GM21723 (cell line): ENCODE measurements at regions not wholly inside any gene's neighbourhood (a gene's known extent, or its start where the extent isn't known, plus 50 kb on each side); places are given as distances from the start of the nearest gene placed in this dataset.
"Not testable (repeated sequence)": the region's sequence is repeated elsewhere in the genome, so short reads cannot be mapped to it uniquely, and the experiment has no call there.

Source experiments
- ATAC-seq: cut with Tn5 transposase; IDR thresholded peaks from one replicate; pipeline ENCODE4 v1.9.1; 2021; ENCODE audit warnings: mild to moderate bottlenecking, moderate library complexity; ENCODE audit not compliant: unreplicated experiment

DNA sequence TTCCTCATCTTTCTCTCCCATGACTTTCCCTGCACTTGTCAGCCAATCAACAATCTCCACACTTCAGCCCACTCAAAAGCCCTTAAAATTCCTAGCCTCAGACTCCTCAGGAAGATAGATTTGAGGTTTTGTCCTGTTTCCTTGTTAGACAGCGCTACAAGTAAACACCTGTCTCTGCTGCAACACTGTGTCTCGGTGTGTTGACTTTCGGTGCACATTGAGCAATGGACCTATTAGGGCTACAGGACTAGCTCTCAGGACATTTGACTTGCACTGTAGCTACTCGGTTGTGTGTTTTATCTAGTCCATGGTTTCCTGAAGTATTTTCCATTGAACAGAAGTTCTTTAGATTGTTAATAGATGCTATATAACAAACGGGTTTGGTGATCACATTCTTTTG, 140.9 kb upstream of the XPO1 start:
- no peak for ATAC-seq

DNA sequence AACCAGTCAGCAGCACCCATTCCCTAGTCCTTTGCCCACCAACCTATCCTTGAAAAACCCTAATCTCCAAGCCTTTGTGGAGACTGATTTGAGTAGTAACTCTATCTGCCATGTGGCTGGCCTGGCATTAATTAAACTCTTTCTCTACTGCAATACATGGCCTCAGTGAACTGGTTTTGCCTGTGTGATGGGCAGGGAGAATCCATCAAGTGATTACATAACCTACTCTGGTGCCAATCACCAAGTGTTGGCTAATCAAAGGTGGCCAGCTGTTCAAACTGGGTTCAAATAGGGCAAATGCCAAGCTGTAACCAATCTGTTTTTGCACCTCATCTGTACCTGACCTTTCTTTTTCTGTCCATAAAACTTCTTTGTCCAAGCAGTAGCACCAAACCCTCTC, 139.8 kb upstream of the XPO1 start:
- ATAC-seq, result no peak

DNA sequence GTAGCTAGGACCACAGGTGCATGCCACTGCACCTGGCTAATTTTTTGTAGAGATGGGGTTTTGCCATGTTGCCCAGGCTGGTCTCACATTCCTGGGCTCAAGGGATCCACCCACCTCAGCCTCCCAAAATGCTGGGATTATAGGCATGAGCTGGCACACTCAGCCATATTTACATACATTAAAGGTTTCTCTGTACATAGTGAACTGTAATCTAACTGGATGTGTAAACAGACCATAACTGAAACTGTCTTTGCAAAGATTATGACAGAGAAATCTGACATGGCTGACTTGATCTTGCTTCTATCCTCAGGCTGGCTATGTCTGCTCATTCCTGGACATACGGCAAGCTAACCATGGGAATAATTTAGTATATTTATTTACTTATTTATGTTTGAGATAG, 139.2 kb upstream of the XPO1 start:
- ATAC-seq, result no peak

- no peak for ATAC-seq
Observed at GRCh38 chr2:61675204-61675603, 137.0 kb upstream of the XPO1 start.

GRCh38 chr2:61671561-61672315, 133.6 kb upstream of the XPO1 start:
- ATAC-seq, result peak; percentile 14

- peak; percentile 79 for ATAC-seq
Observed at GRCh38 chr2:61670591-61671501, 132.7 kb upstream of the XPO1 start.

DNA sequence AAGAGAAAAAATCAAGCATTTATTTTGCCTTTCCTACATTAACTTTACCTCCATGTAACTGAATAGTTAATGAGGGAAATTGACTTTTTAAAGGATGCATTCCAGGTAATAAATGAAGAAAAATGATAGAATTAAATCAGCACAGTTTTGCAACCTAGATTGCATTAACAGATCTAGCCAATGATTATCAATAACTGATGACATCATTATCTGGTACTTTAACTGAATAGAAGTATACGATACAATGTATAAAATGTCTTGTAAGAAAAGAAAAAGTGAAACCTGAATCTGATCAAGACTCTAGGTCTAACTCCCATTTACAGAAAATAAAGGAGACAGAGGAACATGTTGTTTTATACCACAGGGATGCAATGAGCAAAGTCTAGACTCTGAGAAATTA, 126.0 kb upstream of the XPO1 start:
- ATAC-seq, result no peak

DNA sequence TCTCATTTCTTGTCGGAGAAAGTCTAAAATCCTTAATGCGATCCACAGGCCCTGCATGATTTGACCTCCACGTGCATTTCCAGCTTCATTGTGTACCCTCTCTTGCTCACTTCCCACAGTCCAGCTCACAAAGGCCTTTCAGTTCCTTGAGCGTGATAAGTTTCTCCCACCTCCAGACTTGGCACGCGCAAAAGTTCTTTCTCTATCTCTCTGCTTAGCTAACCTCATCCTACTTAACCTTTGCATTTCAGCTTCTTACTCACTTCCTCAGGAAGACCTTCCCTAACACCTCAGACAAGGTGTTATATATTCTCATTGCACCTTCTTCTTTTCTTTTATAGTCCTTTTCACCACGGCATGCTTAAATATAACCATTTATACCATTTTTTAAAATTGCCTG, 124.8 kb upstream of the XPO1 start:
- no peak for ATAC-seq

DNA sequence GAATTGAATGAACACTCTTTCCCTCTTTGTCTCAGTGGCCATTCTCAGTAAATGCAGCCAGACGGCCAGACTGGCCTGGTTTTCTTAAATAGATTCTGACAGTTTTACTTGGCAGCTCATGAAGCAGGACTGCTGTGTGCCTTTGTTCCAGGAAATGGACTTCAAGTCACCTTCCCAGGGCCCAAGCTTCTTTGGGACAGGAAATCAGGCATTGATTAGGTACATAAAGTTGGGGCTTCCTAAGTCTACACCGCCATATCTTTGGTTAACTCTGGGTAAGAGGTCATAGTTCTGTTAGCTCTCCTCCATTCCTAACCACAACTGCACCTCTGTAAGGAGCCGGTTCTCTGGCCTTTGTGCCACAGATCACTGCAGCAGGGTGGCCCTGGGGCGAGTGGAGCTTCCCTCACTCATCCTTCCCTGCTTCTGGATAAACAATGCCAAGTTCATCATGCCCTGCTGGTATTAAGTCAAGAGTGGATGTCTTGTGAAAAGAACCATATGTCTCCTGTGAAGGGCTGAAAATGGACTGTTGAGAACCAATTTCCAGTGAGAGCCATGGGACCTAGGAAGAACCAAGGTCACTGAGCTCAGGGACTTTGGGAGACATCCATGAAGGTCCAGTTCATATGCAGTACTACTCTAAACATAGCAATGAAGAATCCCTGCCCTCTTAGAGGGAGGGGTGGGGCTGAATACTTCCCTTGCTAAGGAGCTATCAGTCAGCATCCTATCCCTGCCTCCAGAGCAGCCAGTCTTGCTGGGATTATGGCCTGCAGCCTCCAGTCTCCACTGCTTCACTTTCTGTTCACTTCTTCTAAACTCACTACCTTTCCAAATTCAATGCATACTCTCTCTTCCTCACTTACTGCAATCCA, 122.6 kb upstream of the XPO1 start:
- ATAC-seq, result no peak

DNA sequence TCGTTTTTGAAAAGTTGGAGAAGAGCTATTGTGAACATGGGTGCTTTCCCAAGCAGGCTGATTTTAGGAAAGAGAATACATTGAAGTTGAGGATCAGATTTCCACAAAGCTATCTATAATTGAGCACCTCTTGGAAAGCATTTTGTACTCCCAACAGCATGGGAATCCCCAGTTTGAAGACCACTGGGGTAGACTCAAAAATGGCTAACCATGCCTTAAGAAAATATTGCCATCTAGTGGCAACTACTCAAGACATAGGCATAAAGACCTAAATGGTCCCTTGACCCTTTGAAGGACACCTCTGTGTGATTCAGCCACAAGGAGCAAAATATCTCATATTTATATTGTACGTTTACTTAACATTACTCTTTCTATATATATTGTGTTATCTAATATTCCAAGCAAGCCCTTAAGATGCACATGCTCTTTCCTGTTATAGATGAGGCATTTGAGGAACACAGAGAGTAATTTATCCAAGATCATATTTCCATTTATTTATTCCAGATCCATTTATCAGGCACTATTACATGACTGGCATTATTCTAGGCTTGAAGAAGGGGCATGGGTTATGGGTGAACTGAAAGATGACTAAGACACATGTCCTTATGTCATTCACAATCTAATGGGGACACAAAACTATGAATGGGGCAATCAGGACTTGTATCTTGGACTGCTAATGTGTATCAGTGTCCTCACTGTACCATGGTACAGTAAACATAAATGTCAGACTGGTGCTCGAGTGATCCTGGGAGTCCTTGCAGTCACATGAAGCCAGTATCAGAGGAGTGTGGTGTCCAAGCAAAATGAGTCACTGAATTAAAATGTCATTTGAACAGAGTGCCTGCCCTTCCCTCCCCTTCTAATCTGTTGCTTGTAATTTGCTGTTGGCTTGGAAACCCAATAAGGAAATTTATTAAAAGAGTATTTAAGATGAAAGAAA, 121.0 kb upstream of the XPO1 start:
- no peak for ATAC-seq

GRCh38 chr2:61649946-61650345, 111.8 kb upstream of the XPO1 start:
- not testable (repeated sequence) for ATAC-seq

DNA sequence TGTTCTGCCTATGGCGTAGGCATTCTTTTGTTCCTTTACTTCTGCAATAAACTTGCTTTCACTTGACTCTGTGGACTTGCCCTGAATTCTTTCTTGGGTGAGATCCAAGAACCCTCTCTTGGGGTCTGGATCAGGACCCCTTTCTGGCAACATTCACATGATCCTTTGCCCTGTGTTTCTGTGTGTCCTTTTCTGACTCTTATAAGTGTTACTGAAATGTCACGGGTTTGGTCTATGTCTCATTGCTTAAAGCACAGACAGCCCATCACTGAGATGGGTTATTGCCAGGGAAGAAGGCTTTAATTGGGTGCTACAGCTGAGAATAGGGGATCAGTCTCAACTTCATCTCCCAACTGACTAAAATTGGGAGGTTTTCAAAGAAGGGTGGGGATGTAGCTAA, 110.9 kb upstream of the XPO1 start:
- no peak for ATAC-seq

- no peak for ATAC-seq
Observed at GRCh38 chr2:61647044-61647443, 108.9 kb upstream of the XPO1 start.

GRCh38 chr2:61645911-61646310, 107.8 kb upstream of the XPO1 start:
- ATAC-seq, result no peak

DNA sequence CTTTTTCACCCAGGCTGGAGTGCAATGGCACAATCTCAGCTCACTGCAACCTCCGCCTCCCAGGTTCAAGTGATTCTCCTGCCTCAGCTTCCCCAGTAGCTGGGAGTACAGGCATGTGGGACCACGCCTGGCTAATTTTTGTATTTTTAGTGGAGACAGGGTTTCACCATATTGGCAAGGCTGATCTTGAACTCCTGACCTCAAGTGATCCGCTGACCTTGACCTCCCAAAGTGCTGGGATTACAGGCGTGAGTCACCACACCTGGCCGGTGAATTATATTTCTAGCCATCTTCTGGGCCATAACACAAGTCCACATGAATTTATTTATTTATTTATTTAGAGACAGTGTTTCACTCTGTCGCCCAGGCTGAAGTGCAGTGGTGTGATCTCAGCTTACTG, 105.0 kb upstream of the XPO1 start:
- not testable (repeated sequence) for ATAC-seq

- no peak for ATAC-seq
Observed at GRCh38 chr2:61640406-61640805, 102.2 kb upstream of the XPO1 start.

DNA sequence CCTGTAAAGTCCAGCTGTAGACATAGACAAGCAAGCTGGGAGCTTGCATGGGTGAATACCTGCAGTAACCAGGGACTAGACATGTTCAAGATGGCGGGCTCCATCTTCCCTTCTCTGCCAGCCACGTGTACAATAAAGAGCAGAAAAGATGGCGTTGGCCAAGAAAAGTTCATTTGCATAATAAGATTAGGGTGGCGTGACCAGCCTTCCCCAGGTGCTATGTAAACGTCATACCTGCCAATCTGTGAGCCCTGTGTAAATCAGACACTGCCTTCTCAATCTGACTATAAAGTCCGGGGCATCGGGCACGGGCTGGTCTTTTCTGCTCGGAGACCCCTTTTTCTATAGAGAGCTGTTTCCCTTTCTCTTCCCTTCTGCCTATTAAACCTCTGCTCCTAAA, 101.6 kb upstream of the XPO1 start:
- no peak for ATAC-seq

GRCh38 chr2:61636686-61637085, 98.5 kb upstream of the XPO1 start:
- no peak for ATAC-seq

GRCh38 chr2:61634512-61634911, 96.4 kb upstream of the XPO1 start:
- no peak for ATAC-seq

DNA sequence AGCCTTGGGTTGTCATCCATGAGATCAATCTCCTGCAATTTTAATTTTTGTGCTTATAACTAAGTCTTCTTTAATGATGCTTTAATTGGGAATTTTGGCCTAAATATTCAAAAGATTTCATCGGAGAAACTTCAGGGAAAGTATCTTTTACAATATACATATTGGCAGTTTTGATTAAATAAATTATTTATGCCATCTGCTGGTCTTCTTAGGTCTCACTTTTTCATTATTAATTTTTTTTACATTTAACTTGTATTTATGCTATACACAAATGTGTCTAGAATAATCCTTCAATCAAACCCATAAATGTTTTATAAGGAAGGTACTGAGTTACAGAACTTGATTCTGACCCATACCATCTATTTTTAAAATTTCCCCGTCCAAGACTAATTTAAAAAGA, 95.1 kb upstream of the XPO1 start:
- no peak for ATAC-seq
